HG03439 (cell line): ENCODE measurements at regions not wholly inside any gene's neighbourhood (a gene's known extent, or its start where the extent isn't known, plus 50 kb on each side); places are given as distances from the start of the nearest gene placed in this dataset.
"Not testable (repeated sequence)": the region's sequence is repeated elsewhere in the genome, so short reads cannot be mapped to it uniquely, and the experiment has no call there.

Experiments
- ATAC-seq: cut with Tn5 transposase; IDR thresholded peaks from one replicate; pipeline ENCODE4 v1.9.1; 2021; ENCODE audit warnings: mild to moderate bottlenecking, moderate library complexity; ENCODE audit not compliant: unreplicated experiment

DNA sequence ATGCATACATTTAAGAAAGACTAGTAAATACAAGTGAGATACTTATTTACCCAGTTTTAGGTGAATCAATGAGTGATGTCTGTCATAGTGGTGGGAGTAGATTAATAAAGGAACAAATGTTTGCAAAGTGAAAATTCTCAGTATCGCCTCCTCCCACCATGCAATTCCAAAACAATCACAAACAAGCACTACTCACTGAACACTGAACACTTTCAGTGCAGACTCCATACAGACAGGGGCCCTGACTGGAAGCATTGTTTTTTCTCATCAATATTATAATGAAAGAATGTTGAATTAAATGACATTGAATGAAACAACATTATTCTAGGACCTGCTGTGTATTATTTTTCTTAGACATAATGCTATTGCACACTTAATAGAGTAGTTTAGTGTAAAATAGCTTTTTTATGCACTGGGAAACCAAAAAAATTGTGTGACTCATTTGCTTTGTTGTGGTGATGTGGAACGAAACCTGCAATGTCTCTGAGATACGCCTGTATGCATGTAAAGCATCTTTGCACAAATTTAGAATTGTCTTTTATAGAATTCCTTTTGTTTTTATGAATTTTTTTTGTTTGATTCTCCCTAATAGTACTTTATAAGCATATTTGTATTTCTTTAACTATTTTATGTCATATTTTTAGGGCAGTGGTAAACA is 317.5 kb downstream of the UTRN start:
- no peak for ATAC-seq

DNA sequence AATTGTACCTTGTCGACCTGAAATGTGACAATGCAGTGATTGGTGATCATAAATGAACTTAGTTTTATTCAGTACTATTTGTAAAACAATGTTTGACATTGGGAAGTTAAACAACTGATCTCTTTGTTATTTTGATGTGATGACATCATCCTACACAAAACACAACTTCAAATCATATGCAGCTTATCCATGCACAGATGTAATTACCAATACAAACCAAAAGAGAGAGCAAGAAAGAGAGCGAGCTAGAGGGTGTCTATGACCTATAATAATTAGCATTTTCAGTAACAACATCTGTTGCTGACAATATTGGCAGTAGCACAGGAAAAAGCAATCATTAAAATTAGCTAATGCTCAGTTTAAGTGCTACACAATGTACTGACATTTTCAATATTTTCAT is 320.9 kb downstream of the UTRN start:
- ATAC-seq = no peak

DNA sequence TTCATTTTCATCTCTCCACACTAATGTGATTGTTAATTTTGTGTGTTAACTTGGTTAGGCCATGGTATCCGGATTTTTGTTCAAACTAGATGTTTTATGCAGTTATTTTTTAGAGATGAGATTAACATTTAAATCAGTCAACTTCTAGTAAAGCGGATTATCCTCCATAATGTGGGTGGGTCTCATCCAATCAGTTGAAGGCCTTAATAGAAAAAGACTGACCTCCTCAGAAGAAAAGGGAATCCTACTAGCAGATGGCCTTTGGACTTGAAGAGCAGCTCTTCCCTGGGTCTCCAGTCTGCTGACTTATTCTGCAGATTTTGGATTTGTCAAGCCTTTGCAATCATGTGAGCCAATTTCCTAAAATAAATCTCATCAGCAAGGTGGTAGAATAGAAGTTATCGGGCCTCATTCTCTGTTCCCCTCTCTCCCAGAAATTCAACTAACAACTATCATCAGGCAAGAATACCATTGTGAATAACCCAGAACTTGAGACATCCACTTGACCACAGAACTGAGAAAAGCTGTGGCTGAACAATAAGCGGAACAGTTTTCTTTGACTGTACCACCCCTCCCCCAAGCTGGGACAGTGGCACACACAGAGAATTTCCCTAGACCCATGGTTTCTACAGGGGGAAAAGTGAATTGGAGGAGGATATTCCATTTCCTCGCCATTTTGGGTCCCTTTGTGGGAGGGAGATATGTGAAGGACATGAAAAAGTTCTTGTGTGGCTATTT is 323.0 kb downstream of the UTRN start:
- no peak for ATAC-seq

DNA sequence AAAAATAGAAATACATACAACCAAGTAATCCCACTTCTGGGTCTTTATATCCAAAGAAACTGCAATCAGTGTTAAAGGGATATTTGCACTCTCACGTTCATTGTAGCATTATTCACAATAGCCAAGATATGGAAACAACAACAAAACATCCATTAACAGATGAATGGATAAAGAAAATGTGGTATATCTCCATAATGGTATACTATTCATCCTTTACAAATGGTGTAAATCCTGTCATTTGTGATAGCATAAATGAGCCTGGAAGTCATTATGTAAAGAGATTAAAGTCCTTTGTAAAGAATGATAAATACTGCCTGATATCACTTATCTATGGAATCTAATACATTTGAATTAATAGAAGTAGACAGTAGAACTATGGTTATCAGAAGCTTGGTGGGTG is 327.7 kb downstream of the UTRN start:
- no peak for ATAC-seq

DNA sequence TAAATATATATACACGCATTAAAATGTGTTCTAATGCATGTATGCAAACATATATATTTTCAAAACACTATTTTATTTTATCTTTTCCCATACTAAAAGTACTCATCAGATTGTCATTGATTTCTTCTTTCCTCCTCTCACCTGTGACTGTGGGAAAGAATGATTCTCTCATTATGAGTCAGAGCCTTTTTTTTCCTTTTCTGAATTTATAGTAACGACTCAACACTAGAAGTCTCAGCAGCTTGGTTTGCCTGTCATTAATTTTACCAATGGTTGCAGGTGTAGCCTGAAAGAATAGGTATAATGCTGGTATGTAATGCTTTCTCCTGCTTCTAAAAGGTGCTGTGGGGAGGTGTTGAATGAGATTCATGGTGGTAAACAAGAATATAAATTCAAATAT is 328.7 kb downstream of the UTRN start:
- ATAC-seq = no peak

DNA sequence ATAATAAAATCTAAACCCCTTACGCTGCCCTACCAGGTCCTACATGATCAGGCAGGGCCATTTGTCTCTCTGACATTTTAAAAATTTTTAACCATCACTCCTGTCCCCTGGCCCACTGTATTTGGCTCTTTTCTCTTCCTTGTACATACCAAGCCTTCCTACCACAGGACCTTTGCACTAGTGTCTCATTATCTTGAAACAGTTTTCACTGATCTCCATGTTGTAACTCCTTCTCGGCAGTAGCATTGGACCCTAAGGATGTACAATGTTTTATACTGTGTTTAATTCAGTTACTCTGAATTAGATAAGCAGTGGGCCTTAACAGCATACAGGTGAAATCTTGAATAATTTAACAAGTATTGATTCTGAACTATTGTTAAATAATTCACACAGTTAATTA is 330.7 kb downstream of the UTRN start:
- ATAC-seq = no peak

DNA sequence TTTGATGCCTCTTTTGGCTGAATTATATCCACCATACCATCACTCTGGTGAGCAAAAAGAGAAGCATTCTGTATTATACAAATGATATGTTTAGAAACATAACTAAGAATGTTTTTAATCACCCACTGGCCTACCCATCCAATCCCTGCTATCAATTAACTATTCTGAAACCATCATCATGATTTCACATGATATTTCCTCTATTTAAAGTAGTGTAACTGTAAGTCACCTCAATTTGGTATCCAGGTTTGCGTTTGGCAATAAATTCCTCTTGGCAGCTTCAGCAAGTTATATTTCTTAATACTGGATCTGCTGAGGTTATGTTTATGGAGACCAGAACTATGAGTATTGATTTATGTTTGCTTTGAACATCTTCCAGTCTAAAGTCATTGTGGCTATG is 332.1 kb downstream of the UTRN start:
- no peak for ATAC-seq

DNA sequence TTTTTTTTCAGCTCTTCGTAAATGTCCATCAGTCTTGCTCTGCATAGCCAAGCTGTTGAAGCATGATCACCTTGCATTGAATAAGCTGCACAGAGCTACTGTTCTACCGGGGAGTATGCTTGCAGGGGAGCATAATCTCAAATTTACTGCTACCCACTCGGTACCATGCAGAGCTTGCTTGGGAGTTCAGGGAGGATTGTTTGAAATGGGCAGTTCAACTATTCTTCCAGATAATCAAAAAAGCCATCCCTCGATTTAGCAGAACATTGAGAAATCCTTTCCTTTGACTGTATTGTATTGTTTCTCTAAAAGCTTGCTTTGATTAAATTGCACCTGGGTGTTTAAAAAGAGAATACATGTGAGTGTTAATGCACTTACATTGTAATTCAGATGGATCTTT is 332.6 kb downstream of the UTRN start:
- no peak for ATAC-seq

DNA sequence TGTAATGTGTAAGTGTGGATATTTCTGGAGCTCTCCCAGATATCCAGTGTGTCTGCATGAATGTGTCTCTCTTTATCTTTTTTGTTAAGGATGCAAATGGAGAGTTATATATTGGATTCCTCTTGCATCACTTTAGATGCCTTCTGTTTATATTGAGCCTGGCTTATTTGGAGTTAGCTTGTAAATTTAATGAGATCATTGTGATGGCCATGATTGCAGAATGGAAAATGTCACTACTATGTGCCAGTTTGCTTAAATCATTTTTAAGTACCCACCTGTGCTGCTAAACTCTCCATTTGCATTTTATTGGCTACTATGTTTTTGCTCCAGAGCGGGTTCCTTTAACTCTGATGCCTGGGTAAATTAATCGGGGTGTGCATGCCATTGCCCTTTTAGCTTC is 334.8 kb downstream of the UTRN start:
- no peak for ATAC-seq

DNA sequence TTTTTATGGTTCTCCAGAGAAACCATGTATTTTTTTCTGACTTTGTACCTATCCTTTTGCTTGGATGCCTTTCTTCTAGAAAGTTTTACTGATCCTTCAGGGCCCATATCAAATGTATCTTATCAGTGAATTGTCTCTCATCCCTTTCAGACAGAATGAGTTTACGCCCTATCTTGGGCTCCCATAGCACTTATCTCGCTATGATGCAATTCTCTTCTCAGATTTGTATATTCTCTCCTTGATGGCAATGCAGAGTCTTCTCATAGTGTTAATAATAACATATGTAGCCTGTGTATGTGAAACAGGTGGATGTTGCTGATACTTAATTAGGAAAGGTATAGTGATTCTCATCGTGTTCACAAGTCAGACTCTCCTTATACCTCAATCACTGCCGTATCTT is 336.2 kb downstream of the UTRN start:
- no peak for ATAC-seq

DNA sequence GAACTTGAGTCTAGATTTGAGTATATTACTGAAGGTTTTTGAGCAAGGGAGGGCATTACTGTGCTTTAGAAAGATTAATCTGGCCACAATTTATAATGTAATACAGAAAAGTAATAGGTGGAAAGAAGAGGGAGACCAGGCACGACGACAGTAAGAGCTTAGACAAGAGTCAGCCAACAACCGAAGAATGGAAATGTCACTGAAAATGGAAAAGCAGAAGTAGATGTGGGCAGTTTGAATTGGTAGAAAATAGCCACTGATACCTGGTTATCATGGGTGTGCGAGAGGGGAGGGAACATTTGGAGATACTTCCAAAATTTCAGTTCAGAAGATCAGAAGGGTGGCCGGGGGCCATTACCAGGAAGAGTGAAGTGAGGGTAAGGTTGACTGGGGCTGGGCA is 339.1 kb downstream of the UTRN start:
- no peak for ATAC-seq

DNA sequence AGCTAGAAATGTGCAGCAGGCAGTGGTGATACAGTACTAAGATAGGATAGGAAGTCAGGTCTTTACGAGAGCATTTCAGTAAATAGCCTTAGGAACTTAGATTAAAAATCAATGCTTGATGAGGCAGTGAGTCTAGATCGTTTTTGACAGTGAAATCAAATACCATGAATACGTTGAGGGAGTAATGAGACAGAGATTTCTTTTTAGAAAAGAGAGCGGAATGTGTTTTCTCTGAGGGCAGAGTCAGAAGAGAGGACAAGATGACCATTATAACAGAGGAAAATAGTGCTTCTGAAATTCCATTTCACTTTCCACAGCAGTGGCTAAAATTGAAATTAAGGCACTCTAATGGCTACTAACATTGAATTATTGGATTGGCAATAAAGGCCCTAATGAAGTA is 339.6 kb downstream of the UTRN start:
- ATAC-seq = no peak

DNA sequence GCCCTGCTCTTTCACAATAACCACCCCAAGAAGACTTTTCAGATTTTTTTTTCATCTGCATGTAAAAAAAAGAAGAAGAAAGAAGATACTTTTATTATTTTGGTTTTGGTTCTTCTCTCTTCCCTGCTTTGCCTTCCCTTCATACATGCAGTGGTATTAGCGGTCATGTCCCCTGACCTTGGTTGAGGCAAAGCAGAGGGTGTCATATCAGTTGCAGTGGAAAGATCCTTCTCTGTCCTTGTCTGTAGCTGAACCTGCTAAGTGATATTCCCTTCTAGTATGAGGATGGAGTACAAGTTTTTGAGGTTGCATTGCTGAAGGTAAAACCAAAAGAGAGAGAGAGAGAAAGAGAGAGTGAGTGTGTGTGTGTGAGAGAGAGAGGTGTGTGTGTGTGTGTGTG is 345.7 kb downstream of the UTRN start:
- ATAC-seq = no peak

DNA sequence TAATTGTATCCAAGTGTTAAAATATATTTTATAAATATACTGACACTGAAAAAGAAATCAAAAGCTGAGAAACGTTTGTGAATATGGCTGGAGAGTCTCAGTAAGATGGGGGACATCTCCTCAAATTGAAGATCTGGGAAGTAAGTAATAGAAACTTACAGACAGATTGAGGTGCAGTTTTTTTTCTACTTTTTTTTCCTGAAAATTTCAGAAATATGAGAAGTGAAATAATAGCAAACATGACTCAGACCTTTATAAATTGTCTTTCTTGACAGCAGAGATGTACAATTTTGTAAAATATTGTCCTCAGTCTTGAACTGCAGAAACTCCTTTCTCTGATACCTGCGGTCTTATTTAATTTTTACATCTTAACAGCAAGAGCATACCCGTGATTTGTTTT is 347.1 kb downstream of the UTRN start:
- ATAC-seq = no peak

DNA sequence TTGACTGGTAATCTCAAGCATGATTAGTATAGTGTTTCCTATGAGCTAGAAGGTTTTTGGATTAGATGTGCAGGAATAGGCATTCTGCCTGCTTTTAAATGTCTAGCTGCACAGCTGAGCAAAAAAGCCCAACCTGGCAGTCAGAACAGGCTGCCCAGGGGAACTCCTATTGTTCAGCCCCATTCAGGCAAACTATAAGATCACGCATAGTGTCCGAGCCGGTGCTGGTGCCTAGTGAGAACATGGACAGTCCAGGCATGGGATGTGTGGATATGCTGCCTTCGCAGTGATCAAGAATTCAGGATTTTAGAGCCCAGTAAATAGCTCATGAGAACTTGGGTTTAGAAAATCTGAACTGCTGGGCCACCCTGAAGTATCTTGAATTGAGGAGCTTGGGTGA is 348.8 kb downstream of the UTRN start:
- no peak for ATAC-seq

DNA sequence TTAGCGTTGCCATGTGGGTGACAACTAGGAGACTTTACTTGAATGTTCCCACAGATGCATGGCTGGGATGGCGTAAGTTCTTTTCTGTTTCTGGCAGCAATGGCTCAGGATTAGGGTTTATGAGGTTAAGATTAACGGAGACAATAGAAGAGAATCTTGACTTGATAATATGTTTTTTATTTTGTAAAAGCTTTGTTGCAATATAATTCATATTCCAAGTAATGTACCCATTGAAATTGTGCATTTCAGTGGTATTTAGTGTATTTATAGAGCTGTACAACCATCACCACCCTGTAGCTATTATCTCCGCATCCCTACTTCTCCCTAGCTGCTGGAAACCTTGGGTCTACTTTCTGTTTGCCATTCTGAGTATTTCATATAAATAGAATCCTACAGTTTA is 349.2 kb downstream of the UTRN start:
- no peak for ATAC-seq

DNA sequence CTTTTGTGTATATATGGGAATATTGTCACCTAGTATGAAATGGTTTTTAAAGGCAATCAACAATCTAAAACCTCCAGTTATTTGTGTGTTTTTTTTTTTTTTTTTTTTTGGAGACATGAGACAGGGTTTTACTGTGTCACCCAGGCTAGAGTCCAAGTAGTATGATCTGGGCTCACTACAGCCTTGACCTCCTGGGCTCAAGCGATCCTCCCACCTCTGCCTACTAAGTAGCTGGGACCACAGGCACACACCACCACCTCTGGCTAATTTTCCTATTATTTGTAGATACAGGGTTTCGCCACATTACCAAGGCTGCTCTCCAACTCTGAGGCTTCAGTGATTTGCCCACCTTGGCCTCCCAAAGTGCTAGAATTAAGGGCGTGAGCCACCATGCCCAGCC is 349.9 kb downstream of the UTRN start:
- ATAC-seq = no peak

DNA sequence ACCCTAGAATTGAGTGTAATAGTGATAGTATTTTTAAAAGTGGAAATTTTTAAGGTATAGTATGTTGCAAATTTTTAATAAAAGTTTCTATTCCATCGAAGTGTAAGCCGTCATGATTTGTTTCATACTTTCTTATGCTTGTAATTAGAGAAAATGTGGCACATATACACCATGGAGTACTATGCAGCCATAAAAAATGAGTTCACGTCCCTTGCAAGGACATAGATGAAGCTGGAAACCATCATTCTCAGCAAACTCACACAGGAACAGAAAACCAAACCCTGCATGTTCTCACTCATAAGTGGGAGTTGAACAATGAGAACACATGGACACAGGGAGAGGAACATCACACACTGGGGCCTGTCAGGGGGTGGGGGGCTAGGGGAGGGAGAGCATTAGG is 350.9 kb downstream of the UTRN start:
- ATAC-seq = not testable (repeated sequence)

DNA sequence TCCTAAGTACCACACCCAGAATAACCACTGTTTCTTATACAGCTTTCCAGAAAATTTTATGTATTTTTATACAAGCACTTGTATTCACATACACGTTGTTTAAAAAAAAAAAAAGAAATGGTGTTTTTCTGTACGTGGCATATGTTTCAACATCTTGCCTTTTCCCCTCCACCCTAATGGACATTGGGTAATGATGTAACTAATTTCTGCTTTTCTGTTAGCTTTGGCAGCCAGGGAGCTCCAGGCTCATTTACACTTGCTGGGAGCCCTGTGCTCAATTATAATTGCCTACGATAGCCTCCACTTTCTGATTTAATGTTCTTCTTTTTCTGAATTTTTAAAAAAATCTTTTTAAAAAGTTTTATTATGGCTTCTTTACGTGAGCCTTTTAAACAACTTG is 352.4 kb downstream of the UTRN start:
- ATAC-seq = no peak

DNA sequence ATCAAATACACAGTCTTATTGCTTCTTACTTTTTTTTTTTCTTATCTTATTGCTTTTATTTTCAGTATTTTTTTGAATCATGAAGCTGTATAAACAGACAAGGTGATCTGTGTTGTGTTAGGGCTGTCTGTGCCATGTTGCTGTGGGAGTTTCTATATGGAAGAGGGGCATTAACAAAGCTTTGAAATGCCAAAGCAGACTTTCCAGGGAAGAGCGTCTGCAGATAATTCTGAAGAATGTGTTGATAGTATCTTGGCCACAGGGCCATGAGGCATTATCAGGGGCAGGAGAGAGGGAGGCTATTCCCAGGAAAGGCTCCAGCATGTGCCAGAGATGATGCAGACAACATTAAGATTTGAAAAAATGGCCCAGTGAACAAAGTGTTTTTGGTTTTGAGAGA is 354.5 kb downstream of the UTRN start:
- no peak for ATAC-seq

DNA sequence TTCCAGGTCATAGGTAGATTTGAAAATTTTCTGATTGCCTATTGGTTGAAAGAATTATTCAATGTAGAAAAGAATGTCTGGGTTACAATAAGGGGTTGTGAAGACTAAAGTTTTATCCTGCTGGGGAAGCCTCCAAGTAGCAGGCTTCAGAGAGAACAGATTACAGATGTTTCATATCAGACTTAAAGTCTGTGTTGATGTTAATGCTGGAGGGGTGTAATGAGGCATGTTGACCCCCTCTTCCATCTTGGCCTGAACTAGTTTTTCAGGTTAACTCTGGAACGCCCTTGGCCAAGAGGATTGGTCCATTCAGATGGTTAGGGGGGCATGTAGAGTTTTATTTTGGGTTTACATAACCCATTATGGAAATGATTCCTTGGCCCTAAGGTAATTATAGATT is 356.2 kb downstream of the UTRN start:
- ATAC-seq = no peak

DNA sequence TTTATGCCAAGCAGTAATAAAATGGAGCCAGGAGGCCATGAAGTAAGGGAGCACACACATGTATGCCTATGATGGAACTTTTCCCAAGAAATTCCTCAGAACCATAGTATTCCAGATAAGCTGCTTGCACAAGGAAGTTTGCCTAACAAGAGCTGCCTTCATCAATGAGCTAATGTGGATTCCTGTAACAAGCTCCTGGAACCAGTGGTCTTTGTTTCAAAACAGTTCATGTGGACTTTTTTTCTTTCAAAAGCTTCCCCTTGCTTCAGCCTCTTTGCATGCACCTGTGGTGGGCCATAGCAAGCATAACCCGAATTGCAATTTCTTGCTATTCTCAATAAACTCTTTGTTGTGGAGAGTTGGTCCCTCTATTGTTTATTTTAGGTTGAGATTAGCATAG is 359.6 kb downstream of the UTRN start:
- ATAC-seq = no peak
